HFF-Myc (cell line): ENCODE measurements at regions not wholly inside any gene's neighbourhood (a gene's known extent, or its start where the extent isn't known, plus 50 kb on each side); places are given as distances from the start of the nearest gene placed in this dataset.

Experiments
- DNase-seq: peaks from one replicate; pipeline ENCODE4 v3.0.0-alpha.2; 2011; ENCODE audit warnings: low read depth; ENCODE audit errors: extremely low read depth
- H3K4me3 ChIP-seq: replicated peaks from 2 replicates; pipeline ENCODE4 v1.5.1; 2011; ENCODE audit warnings: low read depth, mild to moderate bottlenecking, control low read depth, low read length
- TF ChIP-seq, protein P1 (sequence below): IDR thresholded peaks from 2 replicates; pipeline ENCODE4 v1.5.1; 2012; ENCODE audit warnings: mild to moderate bottlenecking, low read depth, low read length, control low read depth; ENCODE audit errors: missing control alignments

DNA sequence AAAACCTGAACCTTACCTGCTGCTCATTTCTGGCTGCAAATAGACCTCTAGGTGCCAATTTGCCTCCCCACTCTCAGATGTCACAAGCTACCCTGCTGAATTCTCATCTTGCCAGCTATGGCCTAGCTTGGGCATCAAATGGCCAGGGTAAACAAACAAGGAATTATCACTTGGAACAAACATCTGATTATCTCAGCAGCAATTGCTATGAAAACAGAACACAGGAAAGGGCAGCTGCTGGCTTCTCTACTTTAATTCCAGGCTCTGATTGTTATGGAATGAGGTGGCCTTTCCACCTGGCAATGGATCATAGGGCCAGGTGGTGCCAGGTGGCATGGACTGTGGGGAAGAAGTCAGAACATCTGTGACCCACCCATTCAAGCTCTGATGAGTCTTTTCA lies 505.1 kb downstream of the TLR4 start:
- TF ChIP-seq, protein P1, sequence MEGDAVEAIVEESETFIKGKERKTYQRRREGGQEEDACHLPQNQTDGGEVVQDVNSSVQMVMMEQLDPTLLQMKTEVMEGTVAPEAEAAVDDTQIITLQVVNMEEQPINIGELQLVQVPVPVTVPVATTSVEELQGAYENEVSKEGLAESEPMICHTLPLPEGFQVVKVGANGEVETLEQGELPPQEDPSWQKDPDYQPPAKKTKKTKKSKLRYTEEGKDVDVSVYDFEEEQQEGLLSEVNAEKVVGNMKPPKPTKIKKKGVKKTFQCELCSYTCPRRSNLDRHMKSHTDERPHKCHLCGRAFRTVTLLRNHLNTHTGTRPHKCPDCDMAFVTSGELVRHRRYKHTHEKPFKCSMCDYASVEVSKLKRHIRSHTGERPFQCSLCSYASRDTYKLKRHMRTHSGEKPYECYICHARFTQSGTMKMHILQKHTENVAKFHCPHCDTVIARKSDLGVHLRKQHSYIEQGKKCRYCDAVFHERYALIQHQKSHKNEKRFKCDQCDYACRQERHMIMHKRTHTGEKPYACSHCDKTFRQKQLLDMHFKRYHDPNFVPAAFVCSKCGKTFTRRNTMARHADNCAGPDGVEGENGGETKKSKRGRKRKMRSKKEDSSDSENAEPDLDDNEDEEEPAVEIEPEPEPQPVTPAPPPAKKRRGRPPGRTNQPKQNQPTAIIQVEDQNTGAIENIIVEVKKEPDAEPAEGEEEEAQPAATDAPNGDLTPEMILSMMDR, result no peak
- H3K4me3 ChIP-seq, result no peak overlapping the region
- no peak for DNase-seq

DNA sequence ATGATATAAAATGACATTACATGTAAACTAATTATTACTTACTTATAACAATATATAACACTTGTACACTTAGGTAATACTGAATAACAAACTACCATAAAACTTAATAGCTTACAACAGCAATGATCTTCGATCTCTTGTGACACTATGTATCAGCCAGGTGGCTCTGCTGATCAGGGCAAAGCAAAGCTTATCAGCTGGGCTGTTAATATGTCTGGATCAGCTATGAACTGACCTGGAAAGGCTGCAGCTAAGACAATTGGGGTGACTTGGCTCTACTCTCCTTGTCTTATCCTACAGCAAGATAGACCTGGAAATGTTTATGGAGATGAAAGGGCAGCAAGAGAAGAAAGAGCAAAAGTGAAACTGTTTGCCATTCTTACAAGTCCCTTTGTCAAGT lies 511.3 kb downstream of the TLR4 start:
- TF ChIP-seq, protein P1, result no peak
- no peak overlapping the region for H3K4me3 ChIP-seq
- DNase-seq, result no peak

DNA sequence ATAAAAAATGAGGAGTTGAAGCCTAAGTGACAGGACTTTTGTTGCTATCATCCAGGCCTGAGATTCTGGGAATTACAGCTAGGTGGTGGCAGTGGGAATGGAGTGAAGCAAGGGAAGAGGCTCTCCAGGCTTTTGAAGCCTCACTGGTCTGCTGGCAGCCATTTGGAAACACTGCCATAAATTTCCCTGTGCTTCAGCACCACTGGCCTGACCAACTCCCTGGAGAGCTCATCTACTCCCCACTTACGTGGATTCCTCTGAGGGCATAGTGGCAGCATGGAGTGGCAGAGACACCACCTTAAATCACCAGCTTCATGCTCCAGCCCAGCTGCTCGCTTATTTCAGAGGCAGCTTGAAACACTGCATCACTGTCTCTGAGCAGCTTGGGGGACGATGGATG lies 518.2 kb downstream of the TLR4 start:
- TF ChIP-seq, protein P1, result no peak
- no peak overlapping the region for H3K4me3 ChIP-seq
- no peak for DNase-seq

DNA sequence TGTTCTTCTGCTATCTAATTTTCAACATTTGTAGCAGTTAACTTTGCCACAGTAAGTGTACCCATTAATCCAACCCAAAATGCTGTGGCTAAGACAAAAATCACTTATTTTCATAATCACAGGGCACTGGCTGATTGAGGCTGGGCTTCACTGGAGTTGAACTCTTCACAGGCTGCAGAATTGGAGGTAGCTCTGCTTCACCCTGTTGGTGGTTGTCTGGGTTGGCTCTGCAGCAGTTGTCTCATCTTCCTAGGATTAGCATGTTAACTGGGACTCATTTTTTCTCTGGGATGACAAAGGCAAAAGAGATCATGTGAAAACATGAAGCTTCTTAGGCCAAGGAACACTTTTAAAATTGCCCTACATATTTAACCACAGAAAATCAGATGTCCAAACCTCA lies 518.9 kb downstream of the TLR4 start:
- TF ChIP-seq, protein P1, result no peak

DNA sequence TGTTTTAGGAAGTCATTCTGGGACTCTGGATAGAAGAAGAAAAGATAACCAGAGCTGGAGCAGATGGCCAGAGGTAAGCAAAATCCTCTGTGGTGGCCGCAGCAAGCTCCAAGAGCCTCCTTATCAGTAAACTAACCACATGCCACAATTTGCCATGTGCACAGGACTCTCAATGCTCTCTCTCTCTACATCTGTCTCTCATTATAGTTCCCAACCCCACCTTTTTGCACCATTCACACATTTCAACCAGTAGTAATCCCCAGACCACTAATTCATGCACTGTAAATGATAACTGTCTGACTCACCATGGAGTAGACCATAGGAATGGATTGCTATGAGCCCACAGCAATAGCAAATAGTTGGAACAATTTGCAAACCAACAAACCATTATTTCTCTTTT lies 526.1 kb downstream of the TLR4 start:
- TF ChIP-seq, protein P1, result no peak

More for the DNA sequence above, 518.9 kb downstream of the TLR4 start:
- no peak overlapping the region for H3K4me3 ChIP-seq
- no peak for DNase-seq

DNA sequence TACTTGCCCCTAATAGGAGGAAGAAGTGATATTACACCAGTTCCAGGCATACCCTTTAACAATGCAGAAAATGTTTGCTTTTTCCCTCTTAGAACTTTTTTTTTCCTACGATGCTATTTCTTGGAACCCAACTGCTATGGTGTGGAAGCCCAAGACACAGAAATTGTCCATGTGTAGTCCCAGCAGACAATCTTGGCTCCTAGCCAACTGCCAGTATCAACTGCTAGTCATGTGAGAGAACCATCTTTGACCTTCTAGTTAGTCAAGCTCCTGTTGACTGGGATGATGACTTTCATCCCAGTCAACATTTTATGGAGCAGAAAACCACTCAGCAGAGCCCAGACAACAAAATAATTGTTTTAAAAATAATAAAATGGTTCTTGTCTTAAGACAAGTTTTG lies 532.4 kb downstream of the TLR4 start:
- TF ChIP-seq, protein P1, result no peak
- no peak overlapping the region for H3K4me3 ChIP-seq
- DNase-seq, result no peak

More for the DNA sequence above, 526.1 kb downstream of the TLR4 start:
- no peak overlapping the region for H3K4me3 ChIP-seq
- DNase-seq, result no peak

DNA sequence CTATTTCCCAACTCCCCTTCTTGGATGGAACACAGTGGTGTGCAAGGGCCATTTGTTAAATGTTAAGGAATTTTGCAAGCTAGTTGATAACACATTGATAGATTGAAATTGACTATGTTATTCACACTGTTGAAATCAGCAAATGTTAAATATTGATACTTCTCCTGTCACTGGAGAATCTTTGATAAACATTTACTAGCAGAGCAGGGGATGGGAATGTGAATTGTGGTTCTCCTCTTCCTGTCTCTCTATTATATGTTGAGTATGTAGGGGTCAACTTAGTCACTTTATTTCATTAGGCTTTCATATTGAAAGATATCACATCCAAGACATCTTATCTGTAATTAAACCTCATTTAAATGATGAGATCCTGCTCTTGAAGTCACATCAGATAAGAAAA lies 533.9 kb downstream of the TLR4 start:
- no peak overlapping the region for H3K4me3 ChIP-seq
- TF ChIP-seq, protein P1, result no peak
- no peak for DNase-seq
